ENCODE measurements at regions not wholly inside any gene's neighbourhood (a gene's known extent, or its start where the extent isn't known, plus 50 kb on each side); places are given as distances from the start of the nearest gene placed in this dataset.

- Histone ChIP-seq H3K79me2 (ENCODE audit: control insufficient read depth, insufficient read depth, low read length) (no peaks in the 10 kb centered on the region), H3K4me1 (ENCODE audit: control insufficient read depth in 2 of 2, insufficient read depth in 2 of 2, low read length in 2 of 2) (no peaks in the 10 kb centered on the region), H3K9ac (ENCODE audit: low read length) (no peak overlapping the region), H3K27me3 (replicated peaks in 1 of 4; ENCODE audit: control extremely low read depth in 1 of 4, control insufficient read depth in 3 of 4, insufficient read depth in 4 of 4, low read length in 3 of 4) (no peaks in the 10 kb centered on the region), H3K4me3 (ENCODE audit: control extremely low read depth in 1 of 5, extremely low read depth in 1 of 5, insufficient read depth in 1 of 5, low read depth in 2 of 5, low read length in 4 of 5) (no peak overlapping the region), H3K27ac (ENCODE audit: low read length in 2 of 2) (no peak overlapping the region), H3K9me3 (ENCODE audit: control extremely low read depth in 1 of 3, control insufficient read depth in 2 of 3, insufficient read depth in 1 of 3, low read length in 2 of 3) (peaks cover 0 to 4% (median 1%) of the 10 kb centered on the region in 3 donors), H3K4me2 (replicated peaks; ENCODE audit: low read depth, low read length, poor library complexity, severe bottlenecking) (no peak overlapping the region), H4K20me1 (ENCODE audit: control insufficient read depth, insufficient read depth, low read length, poor library complexity, severe bottlenecking) (no peaks in the 10 kb centered on the region), H3K36me3 (replicated peaks in 1 of 2; ENCODE audit: control extremely low read depth in 1 of 2, control insufficient read depth in 1 of 2, extremely low read depth in 1 of 2, insufficient read depth in 2 of 2, low read length in 1 of 2) (no peaks in the 10 kb centered on the region), H2AFZ (ENCODE audit: insufficient read depth, low read depth, low read length, poor library complexity, severe bottlenecking) (no peak overlapping the region)
- no peaks in the 10 kb centered on the region for H3K4me1 Mint-ChIP-seq
- ATAC-seq (ENCODE audit: low read depth) (no peak), DNase-seq (no peak)
- no peak overlapping the region for H3K4me3 Mint-ChIP-seq
- no CpG with 5 or more reads among the region's 1 CpG for WGBS (ENCODE audit: insufficient coverage)
- no peak overlapping the region for H3K27ac Mint-ChIP-seq
- TF ChIP-seq EZH2 (IDR thresholded peaks at IDR 0.05; ENCODE audit: borderline replicate concordance, insufficient read depth, low read depth, low read length, poor library complexity, severe bottlenecking), result no peak
- no peak for TF ChIP-seq CTCF (IDR thresholded peaks at IDR 0.05)
- peaks cover 12% of the 10 kb centered on the region for H3K27me3 Mint-ChIP-seq
- peaks cover 8% of the 10 kb centered on the region for H3K9me3 Mint-ChIP-seq (ENCODE audit: insufficient read depth)
- intact Hi-C loops (cut with micrococcal nuclease), result no loop called here
- ChIA-PET CTCF (no interaction called here), POLR2A (no interaction called here)
Measured at GRCh38 chr10:125368146-125368545, 207.8 kb upstream of the CTBP2 start.

- DNase-seq (no peak), ATAC-seq (ENCODE audit: low read depth) (no peak)
- H3K4me2 ChIP-seq (replicated peaks; ENCODE audit: low read depth, low read length, poor library complexity, severe bottlenecking), result no peak overlapping the region
- H3K4me1 Mint-ChIP-seq, result no peaks in the 10 kb centered on the region
- no peak overlapping the region for H3K9ac ChIP-seq (ENCODE audit: low read length)
- H3K4me3 Mint-ChIP-seq, result no peak overlapping the region
- ChIA-PET CTCF (interaction anchor here (0.8 kb wide), 1 partner anchor 18 kb away, joined by 3 read pairs; no protein-coding TSS in a partner anchor), POLR2A (no interaction called here)
- no peak overlapping the region for H2AFZ ChIP-seq (ENCODE audit: insufficient read depth, low read depth, low read length, poor library complexity, severe bottlenecking)
- no peaks in the 10 kb centered on the region for H3K36me3 ChIP-seq (replicated peaks in 1 of 2; ENCODE audit: control extremely low read depth in 1 of 2, control insufficient read depth in 1 of 2, extremely low read depth in 1 of 2, insufficient read depth in 2 of 2, low read length in 1 of 2)
- H3K79me2 ChIP-seq (ENCODE audit: control insufficient read depth, insufficient read depth, low read length), result no peaks in the 10 kb centered on the region
- peaks cover 7% of the 10 kb centered on the region for H3K27me3 Mint-ChIP-seq
- H3K27ac Mint-ChIP-seq, result no peak overlapping the region
- TF ChIP-seq CTCF (IDR thresholded peaks at IDR 0.05) (no peak), EZH2 (IDR thresholded peaks at IDR 0.05; ENCODE audit: borderline replicate concordance, insufficient read depth, low read depth, low read length, poor library complexity, severe bottlenecking) (no peak)
- no peaks in the 10 kb centered on the region for H4K20me1 ChIP-seq (ENCODE audit: control insufficient read depth, insufficient read depth, low read length, poor library complexity, severe bottlenecking)
- peaks cover 0 to 1% (median 0%) of the 10 kb centered on the region in 3 donors for H3K9me3 ChIP-seq (ENCODE audit: control extremely low read depth in 1 of 3, control insufficient read depth in 2 of 3, insufficient read depth in 1 of 3, low read length in 2 of 3)
- intact Hi-C loops (cut with micrococcal nuclease), result no loop called here
- no peak overlapping the region for H3K27ac ChIP-seq (ENCODE audit: low read length in 2 of 2)
- no peaks in the 10 kb centered on the region for H3K27me3 ChIP-seq (replicated peaks in 1 of 4; ENCODE audit: control extremely low read depth in 1 of 4, control insufficient read depth in 3 of 4, insufficient read depth in 4 of 4, low read length in 3 of 4)
- H3K4me3 ChIP-seq (ENCODE audit: control extremely low read depth in 1 of 5, extremely low read depth in 1 of 5, insufficient read depth in 1 of 5, low read depth in 2 of 5, low read length in 4 of 5), result no peak overlapping the region
- H3K4me1 ChIP-seq (ENCODE audit: control insufficient read depth in 2 of 2, insufficient read depth in 2 of 2, low read length in 2 of 2), result no peaks in the 10 kb centered on the region
- peaks cover 12% of the 10 kb centered on the region for H3K9me3 Mint-ChIP-seq (ENCODE audit: insufficient read depth)
Measured at GRCh38 chr10:125363791-125364190, 203.4 kb upstream of the CTBP2 start.

All from B cell (primary cell).